HG03097 (cell line): ENCODE measurements at regions not wholly inside any gene's neighbourhood (a gene's known extent, or its start where the extent isn't known, plus 50 kb on each side); places are given as distances from the start of the nearest gene placed in this dataset.

Experiments
- ATAC-seq: cut with Tn5 transposase; IDR thresholded peaks from one replicate; pipeline ENCODE4 v1.9.1; 2021; ENCODE audit not compliant: unreplicated experiment, low FRiP score

DNA sequence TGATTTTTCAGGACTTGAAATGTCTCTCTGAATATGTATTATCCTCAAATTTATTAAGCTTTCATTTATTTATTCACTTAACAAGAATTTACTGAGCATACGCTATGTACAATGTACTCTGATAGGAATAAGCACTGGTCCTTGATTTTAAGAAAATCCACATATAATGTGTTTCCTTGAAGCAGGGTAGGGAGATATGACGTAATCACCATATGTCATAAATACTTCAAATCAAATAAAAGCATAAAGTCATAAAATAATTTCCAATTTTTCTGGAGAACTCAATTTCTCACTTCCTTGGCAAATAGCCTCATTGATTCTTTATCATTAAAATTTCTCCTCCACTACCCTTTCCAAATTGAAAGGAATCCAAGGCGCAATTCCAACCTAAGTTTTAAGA lies 177.8 kb upstream of the GAP43 start:
- no peak for ATAC-seq

DNA sequence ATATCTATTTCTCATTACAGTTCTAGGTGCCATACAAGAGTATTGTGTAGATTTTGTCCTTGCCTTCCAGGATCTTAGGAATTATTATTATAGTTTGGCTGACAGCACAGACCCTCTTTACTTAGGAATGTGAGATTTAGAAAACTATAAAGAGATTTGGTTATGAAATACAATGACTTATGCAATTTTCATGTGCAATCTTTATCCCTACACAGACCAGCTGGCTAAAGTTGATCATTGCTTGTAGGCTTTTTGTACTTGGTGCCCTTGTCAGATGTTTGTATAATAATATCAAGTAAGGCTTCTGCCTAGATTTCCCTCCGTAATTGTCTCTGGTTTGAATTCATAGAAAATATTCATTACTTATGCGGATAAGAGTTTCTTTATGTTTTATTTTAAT lies 174.5 kb upstream of the GAP43 start:
- ATAC-seq: no peak

DNA sequence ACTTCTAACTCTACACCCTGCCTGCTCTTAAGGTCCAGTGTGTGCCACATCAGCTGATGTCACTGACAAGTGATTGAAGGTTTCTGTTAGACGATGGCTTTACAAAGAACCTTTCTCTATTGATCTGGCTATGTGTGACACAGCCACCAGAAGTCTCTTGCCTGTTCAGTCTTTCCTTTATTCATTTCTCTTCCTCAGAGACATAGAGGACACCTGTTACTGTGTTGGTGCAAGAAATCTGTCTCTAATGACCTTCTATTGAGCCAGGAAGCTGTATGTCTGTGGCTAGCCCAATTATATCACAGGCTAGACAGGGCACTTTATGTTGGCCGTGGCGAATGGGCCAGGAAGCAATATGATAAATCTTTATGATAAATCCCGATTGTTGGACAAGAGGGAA lies 173.3 kb upstream of the GAP43 start:
- no peak for ATAC-seq

DNA sequence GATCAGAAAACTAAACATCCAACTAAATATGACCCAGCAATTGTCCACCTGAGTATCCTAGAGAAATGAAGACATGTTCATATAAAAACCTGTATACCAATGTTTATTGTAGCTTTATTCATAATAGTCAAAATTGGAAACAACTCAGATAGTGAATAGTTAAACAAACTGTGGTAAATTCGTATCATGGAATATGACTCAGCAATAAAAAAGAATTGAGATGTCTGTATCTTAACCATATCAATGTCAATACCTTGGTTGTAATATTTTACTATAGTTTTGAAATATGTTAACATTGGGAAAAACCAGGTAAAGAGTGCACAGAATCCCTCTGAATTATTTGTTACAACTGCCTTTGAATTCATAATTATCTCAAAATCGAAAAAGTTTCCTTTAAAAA lies 159.3 kb upstream of the GAP43 start:
- no peak for ATAC-seq

DNA sequence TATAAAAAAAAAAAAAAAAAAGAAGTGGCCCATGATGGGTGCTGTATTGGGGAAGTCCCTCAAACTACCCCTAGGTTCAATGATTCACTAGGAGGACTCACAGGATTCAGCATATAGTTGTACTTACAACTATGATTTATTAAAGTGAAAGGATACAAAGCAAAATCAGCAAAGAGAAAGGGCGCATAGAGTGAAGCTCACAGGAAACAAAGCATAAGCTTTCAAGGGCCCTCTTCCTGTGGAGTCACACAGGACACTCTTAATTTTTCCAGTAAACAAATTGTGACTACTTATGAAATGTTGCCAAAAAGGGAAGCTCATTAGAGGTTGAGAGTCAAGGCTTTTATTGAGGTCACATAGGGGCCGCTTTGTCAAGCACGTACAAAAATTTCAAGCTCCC lies 153.7 kb upstream of the GAP43 start:
- ATAC-seq: peak; percentile 66

DNA sequence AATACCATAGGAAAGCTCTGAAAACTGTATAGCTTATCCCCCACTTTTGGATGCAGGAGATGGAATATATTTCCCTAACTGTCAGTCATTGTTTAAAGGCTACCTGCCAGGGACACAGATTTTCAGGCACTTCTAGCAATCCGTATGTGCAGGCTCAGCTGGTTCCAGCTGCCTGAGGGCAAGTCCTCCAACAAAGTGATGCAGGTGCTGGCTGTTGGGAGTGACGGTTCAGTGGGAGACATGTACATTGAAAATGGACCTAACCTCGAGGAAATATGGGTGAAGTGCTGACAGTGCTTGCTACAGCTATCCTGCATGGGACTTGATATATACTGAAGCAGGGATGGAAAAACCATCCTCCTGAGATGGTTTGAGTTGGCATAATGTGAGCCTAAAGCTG lies 153.1 kb upstream of the GAP43 start:
- no peak for ATAC-seq

DNA sequence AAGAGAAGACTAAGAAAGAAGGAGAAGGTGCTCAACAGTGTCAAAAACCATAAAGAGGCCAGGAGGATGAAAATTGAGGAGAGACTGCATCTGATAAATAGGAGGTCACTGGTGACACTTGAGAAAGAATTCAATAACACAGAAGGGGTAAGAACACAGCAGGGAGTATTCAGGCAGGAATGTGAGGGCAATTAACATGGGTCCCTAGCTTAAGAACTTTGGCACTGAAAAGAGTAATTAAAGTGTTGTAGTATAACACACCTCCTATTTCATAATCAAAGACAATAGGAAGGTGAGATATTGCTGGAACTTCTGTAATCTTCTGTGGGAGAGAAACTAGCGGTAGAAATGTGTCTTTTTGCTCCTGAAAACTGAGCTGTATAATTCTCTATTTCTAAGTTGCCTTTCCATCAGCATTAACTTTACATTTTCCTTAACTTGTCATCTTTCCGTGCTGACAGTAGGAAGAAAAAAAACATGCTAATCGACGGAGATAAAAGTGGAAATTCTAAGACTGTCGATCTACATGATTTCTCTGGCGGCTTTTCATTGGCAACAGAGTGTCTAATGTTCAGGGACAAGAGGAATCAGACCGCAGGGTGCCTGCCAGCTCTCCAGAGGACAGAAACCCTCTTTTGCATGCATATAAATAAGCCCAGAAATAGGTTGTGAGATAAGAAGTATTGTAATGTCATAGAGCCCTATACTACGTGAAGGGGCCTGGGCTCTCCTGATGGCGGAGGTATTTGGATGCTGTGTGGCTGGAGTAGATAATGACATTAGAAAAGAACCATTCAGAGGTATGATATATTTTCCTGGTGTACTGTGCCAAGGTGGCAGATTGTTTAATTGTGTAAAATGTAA lies 147.9 kb upstream of the GAP43 start:
- ATAC-seq: no peak

DNA sequence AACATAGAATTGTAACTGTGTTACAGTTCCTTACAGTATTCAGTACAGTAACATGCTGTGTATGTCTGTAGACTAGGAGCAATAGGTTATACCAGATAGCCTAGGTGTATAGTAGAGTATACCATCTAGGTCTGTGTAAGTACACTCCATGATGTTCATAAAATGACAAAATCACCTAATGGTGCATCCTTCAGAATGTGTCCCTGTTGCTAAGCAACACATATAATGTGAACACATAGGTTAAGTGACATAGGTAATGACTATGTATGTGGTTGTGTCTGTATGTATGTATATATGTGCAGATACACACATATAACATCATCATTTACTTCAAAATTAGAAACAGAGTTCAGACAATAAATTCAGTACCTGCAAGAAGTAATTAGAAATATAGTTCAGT lies 146.8 kb upstream of the GAP43 start:
- no peak for ATAC-seq

DNA sequence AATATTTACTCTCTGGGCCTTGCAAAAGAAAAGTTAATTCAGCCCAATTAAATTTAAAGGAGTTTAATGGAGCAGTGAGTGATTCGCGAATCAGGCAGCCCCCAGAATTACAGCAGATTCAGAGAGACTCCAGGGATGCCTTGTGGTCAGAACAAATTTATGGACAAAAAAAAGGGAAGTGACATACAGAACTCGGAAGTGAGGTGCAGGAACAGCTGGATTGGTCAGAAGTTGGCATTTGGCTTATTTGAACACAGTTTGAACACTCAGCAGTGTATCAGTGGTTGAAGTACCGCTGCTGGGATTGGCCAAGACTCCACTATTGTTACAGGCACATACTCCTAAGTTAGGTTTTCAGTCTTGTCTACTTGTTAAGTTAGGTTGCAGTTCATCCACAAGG lies 145.0 kb upstream of the GAP43 start:
- ATAC-seq: no peak

DNA sequence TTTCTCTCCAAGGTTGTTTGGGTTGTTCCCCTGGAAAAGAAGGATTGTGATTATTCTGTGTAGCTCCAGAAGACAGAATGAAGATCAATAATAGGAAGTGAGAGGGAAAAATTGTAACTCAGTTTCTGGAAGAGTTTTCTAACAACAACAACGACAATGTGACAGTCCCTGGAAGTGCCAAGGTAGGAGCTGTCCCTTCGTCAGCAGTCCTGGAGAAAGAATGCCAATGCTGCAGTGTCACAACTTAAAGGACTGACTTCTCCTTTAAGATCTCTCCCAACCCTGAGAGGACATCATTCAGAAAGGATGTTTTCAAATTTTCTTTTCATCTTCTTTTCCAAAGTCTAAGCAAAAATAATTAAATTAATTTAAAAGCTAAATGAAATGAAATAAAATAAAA lies 136.4 kb upstream of the GAP43 start:
- ATAC-seq: no peak

DNA sequence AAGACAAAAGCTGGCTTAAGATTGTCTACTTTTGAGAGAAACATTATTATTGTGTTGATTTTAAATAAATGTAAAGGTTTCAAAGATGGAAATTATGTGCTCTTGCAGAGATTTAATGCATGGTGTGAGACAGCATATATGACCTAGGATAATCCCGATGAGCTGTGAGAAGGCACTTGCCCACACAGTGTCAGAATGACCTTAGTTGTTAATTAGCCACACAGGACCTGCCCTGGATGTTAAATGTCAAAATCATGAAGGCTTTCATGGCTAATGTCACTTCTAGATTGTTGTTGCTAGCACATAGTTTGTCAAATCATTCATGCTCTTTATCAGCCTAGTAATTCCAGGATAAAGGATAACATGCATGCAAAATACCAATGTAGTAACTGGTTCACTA lies 135.3 kb upstream of the GAP43 start:
- ATAC-seq: no peak

DNA sequence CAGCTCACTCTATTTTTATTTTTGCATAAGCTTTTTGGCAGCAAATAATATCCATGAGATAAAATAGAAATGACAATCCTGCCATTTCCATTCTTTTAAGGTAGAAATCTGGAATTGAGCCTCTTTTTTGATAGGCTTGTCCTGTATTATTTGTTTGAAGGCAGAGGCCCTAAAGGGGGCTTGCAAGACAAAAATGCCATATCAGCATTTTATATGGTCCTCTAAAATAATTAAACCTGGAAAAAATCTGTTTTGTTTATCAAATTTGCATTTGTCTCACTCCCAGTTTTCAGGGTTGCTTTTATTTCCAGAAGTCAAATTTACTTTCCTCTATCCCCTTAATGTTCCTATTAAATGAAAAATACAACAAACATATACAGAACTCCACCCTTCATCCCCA lies 134.9 kb upstream of the GAP43 start:
- ATAC-seq: no peak

DNA sequence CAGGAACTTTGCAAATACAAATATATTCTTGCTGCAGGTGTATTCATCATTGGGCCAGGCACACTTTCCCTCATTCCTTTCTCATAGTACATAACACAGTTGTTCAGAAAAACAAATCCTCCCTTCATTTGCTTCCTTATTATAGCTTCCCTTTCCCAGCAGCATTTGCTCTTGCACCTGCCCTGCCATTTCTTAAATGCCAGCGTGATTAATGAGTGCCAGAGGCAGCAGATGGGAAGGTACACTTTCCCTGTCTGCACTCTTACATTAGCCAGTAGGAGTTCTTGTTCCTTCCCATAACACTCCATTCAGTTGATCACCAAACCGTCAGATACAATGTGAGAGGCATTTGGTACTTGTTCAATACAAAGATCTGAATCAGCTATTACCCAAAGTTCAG lies 128.5 kb upstream of the GAP43 start:
- ATAC-seq: no peak

DNA sequence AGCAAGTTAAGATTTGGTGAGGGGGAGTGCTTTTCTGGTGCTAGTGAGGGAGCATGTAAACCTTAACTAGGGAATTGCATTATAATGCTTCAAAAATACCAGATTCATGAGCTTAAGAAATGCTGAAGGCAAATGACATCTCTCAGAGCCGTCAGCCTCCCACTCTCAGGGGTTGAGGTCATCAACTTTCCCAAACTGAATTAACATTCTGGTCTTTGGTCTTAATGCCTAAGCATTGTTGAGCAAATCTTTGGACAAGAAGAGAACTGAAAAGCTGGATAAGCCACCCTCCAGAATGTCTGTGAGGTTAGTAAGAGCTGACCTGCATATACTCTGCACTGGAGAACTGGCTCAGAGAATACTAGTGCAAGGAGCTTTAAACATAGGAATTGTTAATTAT lies 124.9 kb upstream of the GAP43 start:
- no peak for ATAC-seq

DNA sequence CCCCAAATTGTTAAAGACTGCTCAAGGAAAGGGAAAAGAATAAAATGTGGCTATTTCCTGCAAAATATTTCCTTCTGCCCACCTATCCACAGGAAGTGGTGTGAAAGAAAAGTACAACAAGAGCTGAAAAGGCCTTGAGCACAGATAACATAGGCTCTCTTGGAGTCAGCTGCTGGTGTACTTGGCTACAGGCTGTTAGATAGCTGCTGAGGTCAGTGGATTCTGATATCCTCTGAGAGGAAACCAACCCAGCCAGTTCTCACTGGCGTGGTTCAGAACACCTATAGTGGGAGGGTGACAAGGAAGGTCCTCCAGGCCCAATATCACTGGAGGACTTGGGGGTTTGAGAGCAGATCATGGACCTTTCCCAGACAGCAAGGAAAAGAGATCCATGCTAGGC lies 124.4 kb upstream of the GAP43 start:
- no peak for ATAC-seq

DNA sequence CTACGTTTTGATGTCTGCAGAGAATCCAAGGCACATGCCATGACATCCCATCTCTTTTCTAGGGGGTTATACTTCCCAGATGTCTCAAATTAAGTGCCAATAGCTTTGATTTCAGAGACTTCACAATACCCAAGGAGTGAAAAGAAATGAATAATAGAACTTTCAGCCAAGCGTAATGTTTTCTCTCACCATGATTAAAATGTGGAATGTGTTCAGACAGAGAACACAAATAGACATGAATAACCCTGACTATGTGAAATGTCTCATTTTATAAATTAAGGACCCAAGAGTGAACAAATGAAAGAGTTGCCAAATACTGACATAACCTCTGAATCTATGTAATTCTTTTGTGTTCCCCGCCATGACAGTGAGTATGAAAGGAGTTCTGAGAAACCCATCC lies 123.6 kb upstream of the GAP43 start:
- no peak for ATAC-seq

DNA sequence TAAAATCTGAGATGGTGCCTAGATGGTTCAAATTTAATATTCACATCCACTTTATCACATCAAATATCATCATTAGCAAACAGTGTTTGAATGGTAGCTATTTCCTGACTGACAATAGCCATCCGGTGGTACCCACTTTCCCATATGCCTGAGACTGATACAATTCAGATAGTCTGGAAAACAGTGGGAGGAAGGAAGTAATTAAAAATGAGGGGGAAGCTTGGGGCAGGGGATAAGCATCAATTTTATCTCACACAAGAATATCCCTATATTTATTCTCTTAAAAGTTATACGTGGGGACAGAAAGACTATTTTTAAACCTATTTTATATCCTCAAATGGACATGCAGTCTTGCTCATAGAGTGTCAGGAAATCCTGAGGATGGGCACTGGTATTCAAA lies 122.5 kb upstream of the GAP43 start:
- ATAC-seq: no peak

DNA sequence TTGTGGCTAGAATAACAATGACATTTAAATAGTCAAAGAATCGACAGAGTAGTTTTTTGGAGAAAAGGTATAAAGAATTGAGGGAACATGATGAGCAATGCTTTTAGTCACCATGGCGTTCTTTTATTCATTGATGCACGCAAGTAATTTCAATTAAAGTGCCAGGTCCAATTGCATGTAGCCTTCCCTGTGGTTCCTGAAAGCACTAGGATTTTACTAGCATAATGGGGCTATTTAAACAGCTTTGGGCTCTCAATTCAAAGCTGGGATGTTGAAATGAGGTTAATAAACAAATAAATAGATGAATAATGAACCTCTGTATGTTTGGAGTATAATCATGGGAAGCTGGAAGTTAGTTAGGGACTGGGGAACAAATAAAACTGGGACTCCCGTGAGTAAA lies 121.2 kb upstream of the GAP43 start:
- ATAC-seq: no peak

DNA sequence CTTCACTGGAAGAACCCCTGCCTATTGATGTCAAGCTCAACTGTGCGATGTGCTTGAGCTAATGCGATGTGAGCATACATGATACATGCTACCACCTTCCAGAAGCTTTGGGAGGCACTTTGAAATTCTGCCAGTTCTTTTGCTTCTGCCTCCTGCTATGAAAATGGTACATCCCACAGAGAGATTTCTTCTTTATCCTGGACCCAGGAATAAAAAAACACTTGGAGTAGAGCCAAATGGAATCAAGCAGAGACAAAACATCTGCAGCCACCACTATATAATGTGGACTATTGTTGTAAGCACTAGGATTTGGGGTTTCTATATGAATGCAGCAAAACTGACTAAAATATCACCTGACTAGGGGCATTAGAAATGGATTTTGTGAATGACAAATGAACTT lies 119.9 kb upstream of the GAP43 start:
- ATAC-seq: no peak

DNA sequence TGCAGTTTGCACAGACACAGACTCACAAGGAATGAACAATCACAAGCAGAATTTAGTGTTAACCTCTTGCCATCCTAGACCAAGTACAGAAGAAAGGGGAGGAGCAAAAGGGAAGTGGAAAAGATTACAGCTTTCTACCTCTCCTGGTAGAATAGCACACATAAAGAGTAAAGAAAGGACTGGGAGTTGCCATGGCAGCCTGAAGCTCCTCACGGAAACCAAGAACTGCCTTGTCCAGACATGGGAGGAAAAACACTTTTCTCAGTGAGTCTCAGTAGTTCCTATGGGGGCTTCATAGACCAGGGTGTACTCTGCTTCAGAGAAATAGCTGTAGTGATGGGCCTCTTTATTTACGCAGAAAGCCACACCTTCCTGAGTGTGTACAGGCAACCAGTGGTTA lies 114.7 kb upstream of the GAP43 start:
- ATAC-seq: no peak

DNA sequence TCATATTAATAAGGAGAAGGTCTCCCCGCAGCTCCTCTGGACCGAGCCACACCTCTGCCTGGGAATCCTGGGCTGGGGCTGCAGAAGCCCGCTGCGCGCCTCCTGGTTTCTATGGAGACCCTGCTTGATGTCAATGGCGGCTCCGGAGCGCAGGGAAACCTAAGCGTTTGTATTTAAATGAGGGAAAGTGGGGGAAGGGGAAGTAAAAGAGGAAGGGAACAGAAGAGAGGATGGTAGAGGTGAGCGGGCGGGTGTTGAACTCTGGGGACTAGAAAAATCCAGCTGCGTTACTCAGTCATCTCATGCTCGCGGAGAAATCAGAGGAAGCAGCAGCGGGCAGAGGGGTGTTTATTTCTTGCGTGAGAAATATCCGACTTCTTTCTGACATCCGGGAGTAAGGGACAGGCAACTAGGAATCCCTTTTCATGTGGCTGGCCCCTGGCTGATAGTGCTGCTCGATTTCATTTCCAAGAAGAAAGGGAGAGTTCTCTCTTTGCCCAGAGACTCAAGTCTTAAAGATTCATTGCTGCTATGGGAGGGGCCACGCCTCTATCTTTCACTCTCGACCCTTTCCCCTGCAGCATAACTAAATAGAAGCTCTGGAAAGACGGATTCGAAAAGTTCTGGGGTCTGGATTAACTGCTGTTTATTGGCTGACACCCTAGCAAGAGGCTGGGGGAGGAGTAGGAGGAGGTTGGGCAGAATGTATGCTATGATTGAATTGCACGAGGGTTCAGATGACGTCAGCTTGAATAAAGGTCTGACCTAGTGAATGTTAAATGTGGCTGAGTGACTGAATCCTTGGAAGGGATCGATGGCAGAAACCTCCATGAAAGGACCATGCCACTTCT lies 110.5 kb upstream of the GAP43 start:
- no peak for ATAC-seq

DNA sequence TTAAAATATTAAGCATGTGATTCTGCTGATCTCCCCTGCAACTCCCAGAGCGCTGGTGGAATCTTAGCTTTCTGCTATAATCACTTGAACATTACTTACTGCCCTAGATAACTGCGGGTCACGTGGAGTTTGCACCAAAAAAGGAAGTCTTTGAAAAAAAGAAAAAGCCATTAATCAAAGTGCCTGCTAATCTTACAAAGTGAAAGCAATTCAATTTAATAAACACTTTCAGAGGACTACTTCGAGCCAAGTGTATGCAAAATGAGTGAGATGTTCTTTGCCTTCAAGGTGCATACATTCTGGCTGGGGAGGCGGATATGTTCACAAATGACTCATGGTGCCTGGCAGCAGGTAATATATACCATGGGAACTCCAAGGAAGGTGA lies 109.9 kb upstream of the GAP43 start:
- no peak for ATAC-seq
